Anterior cingulate cortex (tissue), 58 donors: ENCODE measurements at regions not wholly inside any gene's neighbourhood (a gene's known extent, or its start where the extent isn't known, plus 50 kb on each side); places are given as distances from the start of the nearest gene placed in this dataset.
A peak's percentile ranks its signal among the peaks of the same experiment; 100 is the strongest.
"Not testable (repeated sequence)": the region's sequence is repeated elsewhere in the genome, so short reads cannot be mapped to it uniquely, and the experiment has no call there.

Experiments
- DNase-seq, 58 donors: peaks; one replicate each; lab custom pipeline; 2025; lab: John Stamatoyannopoulos, UW

- DNase-seq: no peak
Observed at GRCh38 chr11:134663506-134664313, 251.7 kb upstream of the B3GAT1 start.

DNA sequence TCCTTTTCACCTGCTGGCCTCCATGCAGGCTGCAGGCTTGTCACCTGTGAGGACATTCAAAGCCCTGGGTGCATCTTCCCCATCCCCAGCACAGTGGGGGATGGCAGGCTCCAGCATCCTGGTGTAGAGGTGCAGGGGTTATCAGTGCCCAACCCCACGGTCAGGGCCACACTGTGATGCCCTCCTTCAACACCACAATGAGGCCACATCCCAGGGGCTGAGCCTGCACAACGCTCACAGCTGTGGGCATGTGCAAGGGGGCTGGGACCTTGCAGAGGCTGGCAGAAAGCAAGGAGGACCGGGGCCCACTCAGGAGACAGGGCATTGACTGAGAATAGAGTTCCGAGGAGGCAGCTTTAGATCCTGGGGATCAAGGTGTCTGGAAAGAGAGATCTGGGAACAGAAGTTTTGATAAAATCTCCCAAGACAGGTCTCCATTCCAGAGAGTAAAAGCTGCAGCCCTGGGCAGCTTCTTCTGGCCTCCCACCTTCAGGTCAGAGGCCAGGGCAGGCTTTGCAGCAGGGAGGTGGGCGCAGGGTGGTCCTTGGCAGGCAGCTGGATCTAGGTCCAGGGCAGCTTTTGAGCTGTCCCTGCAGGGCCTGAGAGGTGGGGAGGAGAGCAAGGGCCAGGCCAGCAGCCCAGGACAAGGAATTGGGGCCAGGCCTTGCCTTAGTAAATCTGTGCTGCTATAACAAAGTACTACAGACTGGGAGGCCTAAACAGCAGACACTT is 250.8 kb upstream of the B3GAT1 start:
- no peak for DNase-seq

- DNase-seq: no peak
Observed at GRCh38 chr11:134661660-134662059, 249.6 kb upstream of the B3GAT1 start.

GRCh38 chr11:134660416-134660815 is 248.4 kb upstream of the B3GAT1 start:
- no peak for DNase-seq

DNA sequence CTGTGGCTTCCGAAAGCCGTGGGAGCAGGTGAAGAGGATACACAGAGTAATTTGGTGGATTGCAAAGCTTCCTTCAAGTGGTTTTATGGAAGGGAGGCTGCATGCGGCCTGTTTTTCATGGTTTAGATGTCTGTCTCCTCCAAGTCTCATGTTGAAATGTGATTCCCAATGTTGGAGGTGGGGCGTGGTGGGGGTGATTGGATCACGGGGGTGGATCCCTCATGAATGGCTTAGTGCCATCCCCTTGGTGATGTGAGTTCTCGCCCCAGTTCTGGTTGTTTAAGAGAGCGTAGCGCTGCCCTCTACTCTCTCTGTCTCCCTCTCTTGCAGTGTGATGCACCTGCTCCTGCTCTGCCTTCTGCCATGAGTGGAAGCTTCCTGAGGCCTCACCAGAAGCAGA is 247.8 kb upstream of the B3GAT1 start:
- DNase-seq: no peak

GRCh38 chr11:134658481-134659225 is 246.6 kb upstream of the B3GAT1 start:
- no peak for DNase-seq

DNA sequence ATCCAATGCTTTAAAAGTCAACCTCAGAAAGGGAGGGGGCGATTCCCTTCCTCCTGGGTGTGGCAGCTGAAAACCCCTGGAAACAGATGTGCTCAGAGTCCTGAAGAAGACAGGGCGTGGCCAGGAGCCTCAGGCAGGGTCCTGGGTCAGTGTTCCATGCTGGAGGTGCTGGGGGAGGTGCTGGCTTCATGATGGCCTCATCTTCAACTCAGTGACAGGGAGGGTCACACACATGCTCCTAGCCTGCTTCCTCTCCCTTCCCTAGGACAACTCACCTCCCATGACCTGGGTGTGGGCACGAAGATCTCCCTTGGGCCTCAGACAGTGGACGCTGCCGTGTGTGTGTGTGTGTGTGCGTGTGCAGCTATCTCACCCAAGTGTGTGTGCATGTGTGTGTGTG is 245.6 kb upstream of the B3GAT1 start:
- DNase-seq: no peak

- peak in 1 of 58 donors; percentile 28 for DNase-seq
Observed at GRCh38 chr11:134656861-134657540, 245.0 kb upstream of the B3GAT1 start.

- DNase-seq: not testable (repeated sequence)
Observed at GRCh38 chr11:134656086-134656840, 244.2 kb upstream of the B3GAT1 start.

DNA sequence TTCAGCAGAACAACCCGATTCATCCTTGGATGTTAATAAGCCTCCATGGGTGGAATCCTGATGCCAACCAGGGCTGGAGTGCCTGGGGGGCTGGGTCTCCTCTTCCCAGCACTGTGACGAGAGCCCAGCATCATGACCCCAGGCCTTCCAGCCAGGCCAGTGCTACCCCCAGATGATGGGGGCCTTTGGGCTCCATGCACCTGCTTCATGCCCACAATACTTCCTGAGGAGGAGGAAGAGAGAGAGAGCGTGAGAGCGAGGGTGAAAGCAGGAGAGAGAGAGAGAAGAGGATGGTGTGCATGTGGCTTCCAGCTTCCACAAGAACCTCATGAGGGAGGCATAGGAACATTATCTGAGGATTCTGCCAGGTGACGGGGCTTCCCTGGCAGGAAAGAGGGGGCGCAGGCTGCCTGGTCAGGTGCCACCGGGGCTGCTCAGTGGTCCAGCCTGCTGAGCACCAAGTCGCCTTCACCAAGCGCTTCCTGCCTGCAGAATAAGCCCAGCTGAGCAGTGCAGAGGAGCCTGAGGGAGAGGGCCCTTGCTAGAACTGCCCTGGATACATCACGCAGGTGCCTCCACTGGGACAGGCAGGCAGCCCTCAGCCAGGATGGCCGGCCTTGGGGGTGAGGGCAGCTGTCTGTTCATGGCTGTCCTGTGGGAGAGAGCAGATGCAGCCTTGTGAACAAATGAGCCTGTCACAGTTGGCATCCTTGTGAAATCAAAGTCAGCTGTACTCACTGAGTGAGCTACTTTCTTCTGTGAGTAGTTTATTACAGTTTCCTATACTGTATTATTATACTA is 243.3 kb upstream of the B3GAT1 start:
- no peak for DNase-seq

DNA sequence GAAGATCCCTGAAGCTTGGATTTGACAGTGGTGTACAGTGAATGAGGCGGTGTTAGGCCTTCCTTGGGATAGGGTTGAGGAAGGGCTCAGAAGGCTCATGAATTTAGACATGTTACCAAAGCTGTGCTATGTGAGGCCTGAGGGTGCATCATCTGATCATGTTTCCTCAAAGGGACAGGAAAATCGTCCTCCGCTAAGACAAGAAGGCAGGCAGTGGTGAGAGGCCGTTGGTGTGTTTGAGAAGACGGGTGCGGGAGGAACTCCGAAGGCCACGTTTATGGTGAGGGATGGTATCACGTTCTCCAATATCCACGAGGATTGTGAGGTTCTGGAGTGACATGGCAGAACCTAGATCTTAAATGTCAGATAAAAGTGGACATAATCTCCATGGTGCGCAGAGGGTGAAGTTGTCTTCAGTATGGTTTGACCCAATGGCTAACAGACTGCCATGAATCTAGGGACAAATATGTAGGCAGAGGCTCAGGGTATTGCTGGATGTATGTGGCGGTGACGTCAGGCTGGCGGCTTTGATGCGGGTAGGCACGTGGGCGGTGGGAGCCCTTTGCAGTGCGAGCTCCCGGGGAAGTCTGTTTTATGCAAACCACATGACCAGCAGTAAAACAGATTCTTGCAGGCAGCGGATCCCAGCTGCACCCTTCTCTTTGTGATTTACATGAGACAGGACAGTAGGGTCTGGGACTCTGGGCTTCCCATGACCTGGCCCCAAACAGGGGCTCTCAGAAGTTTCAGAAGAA is 242.3 kb upstream of the B3GAT1 start:
- DNase-seq: no peak

DNA sequence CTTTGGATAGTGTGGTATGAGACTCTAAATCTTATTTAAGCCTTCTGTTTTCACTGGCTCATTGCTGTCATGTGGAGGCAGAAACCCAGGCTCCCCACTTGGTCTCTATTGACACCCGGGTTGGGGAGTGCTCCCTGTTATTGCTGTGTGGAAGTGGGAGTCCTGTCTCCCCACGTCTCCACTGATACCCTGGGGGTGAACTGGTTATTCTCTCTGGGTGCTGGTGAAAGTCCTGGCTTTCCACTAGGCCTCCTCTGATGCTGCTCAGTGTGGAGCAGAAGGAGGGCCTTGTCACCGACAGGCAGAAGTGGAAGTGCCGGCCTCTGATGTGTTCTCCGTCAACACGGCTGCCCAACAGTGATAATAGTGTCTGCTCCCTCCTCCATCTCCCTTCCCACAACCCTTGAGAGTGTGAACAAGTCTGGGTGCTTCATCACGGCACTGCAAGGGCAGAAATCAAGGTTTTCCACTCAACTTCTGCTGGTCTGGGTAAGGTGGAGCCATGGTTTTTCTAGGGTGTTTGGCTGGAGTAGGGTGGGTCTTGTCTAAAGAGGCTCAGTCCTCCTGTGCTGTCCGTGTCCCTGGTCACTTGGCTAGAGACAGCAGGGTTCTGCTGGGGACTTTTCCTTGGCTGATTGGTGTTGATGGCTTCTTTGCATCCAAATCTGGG is 240.7 kb upstream of the B3GAT1 start:
- DNase-seq: no peak

GRCh38 chr11:134647066-134647743 is 235.2 kb upstream of the B3GAT1 start:
- DNase-seq: peak in 1 of 58 donors; percentile 27

- no peak for DNase-seq
Observed at GRCh38 chr11:134646561-134646960, 234.5 kb upstream of the B3GAT1 start.

DNA sequence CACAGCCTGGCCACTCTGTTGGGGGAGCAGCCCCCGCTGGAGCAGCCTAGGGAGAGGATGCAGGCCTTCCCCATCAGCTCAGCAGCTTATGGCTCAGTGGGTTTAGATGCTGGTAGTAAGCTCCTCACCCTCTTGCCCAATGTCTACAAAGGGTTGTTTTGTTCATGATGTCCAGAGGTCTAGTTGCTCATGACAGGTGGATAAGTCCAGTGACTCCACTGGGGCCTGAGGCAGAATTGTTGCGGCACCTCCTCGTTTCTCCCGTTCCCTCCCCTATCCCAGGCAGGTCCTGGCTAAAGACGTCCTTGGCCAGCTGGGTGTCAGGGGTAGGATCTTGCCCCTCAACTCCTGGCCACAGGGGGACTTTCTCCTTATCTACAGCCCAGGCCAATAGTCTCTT is 233.5 kb upstream of the B3GAT1 start:
- no peak for DNase-seq

DNA sequence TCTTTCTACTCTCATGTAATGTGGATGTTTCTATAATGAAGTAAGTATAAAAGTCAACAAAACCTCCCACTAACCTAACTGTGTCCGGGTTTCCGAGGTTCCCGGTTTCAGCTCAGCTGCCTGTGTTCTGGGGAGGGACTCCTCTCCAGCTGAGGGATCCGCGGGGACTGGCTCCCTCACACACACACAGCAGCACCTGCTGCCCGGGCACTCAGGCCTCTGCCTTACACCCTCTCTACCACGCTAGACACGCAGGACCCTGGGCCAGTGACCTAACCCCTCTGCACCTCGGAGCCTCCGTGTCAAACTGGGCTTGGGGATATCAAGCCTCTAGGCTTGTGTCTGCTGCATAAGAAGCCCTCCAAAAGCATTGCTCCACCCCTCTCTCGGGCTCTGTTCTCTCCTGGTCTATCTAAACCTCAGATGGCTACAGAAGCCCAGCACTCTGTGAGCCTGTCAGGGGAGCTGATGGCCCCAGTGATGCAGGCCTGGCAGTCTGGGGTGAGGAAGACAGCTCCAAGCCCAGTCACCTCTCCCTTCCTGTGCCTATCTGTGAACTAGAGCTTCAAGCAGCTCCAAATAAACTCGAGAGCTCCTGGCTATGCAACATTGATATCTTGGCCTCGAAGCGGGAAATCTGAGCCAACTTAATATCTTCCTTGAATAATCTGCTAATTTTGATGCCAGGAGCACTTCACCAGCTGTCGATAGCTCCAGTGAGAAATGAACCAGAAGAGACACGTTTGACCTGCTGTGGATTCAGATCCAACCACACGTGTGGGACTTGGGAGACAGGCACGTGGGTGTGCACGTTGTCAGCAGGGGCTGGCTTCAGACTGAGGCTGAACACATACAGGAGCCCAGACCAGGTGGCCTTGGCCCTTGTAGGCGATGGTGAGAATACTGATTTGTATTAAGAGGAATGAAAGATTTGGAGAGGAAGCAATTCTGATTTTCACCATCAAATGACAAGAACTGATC is 232.7 kb upstream of the B3GAT1 start:
- no peak for DNase-seq
